ENCODE measurements at regions not wholly inside any gene's neighbourhood (a gene's known extent, or its start where the extent isn't known, plus 50 kb on each side); places are given as distances from the start of the nearest gene placed in this dataset.

DNA sequence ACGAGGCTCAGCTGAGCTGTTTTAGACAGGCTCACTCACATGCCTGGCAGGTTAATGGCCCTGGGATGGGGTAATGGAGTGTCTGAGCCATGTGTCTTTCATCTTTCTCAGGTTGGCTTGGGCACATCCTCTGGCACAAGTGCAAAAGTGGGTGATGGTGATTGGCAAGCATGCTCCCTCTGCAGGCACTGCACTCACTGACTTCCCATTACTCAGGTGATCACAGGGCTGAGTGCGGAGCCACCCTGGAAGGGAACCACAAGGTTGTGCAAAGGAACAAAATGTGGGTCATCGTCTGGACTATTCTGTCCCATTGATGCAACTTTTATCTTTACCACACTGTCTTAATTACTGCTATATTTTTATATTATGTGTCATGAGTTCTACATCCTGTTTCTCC lies 244.1 kb upstream of the AKR1E2 start:
- DNase-seq (ENCODE audit: low read depth): no peak

GRCh38 chr10:4579844-4580243 lies 246.2 kb upstream of the AKR1E2 start:
- no peak for DNase-seq (ENCODE audit: low read depth)

DNA sequence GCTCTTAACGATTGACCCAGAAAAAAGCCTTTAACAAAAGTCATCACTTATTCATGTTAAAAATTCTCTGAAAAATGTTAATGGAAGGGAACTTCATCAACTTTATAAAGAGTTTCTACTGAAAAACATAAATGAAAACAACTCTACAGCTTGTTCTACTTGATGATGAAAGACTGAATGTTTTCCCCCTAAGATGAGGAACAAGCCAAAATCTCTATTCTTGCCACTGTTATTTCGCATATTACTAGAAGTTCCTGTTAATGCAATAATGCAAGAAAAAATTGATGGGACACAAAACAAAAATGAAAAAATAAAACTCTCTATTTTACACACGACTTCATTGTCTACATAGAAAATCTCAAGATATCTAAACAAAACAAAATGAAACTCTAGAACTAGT lies 249.8 kb upstream of the AKR1E2 start:
- no peak for DNase-seq (ENCODE audit: low read depth)

GRCh38 chr10:4569151-4569550 lies 256.9 kb upstream of the AKR1E2 start:
- no peak for DNase-seq (ENCODE audit: low read depth)

DNA sequence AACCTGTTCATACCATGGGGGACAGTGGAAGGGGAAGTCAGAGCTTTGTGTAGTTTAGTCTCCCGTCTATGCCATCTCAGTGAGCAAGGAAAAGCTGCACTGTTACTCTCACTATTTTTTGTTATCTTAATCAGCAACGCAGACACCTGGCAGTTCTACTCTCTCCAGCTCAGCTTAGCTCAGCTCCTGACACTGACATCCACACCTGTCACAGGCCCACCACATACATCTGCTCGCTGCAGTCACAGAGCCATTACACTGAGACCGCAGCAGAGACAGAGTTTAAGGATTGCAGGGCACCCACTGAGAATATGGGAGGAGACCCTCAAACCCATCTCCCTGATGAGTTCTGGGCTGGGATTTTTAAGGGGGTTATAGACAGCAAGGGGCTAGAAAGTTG lies 257.3 kb upstream of the AKR1E2 start:
- DNase-seq (ENCODE audit: low read depth): no peak

GRCh38 chr10:4568086-4568485 lies 257.9 kb upstream of the AKR1E2 start:
- no peak for DNase-seq (ENCODE audit: low read depth)

GRCh38 chr10:4567637-4568036 lies 258.4 kb upstream of the AKR1E2 start:
- DNase-seq (ENCODE audit: low read depth): no peak

GRCh38 chr10:4566011-4566410 lies 260.0 kb upstream of the AKR1E2 start:
- DNase-seq (ENCODE audit: low read depth): no peak

DNA sequence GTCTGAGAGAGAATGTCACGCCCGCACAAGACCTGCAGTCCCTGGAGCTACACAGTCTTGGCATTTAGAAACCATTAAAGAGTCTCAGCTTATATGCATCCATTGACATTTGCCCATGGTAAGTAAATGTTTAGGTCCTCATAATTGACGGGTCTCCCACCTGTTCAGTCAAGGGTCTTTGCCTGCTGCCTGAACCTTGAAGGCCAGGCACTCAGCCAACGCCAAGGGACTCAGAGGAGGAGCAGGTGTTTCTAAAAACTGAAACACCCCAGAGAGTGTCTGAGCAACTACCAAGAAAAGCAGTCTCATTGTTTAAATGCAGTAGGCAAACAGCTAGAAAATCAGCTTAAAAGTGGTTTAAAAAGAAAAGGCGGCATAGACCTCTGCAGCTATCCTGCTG lies 264.7 kb upstream of the AKR1E2 start:
- no peak for DNase-seq (ENCODE audit: low read depth)

- no peak for DNase-seq (ENCODE audit: low read depth)
Measured at GRCh38 chr10:4557469-4557868, 268.5 kb upstream of the AKR1E2 start.

GRCh38 chr10:4556527-4556926 lies 269.5 kb upstream of the AKR1E2 start:
- DNase-seq (ENCODE audit: low read depth): no peak

GRCh38 chr10:4555920-4556319 lies 270.1 kb upstream of the AKR1E2 start:
- DNase-seq (ENCODE audit: low read depth): no peak

DNA sequence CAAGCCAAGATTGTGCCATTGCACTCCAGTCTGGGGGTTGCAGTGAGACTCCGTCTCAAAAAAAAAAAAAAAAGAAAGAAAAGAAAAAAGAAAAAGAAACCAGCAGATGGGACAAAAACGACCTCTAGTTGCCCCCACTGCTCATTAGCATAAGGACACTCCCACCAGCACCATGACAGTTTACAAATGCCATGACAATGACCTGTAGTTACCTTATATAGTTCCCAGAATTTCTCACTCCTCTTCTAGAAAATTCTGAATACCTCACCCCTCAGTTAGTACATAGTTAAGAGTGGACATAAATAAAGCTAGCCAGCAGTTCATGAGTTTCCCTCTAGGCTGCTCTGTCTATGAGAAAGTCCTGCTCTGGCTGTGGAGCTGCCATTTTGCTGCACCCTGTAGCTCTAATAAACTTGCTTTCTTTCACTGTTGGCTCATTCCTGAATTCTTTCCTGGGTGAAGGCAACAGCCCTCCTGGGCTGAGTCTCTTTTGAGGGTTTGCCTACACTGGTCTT lies 276.8 kb upstream of the AKR1E2 start:
- no peak for DNase-seq (ENCODE audit: low read depth)

DNA sequence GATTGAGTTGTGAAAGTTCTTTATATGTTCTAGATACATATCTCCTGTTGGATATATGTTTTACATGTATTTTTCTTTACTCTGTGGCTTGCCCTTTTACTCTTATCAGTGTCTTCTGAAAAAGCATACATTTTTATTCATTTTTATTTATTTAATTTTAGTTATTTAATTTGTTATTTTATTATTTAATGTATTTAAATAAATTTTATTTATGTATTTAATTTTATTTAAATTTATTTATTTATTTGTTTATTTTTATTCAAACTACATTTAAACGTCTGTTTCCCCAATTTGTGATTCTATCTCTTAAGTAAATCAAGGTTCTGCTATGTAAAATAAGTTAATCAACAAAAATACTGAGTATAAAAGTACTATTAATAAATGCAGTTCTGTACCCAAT lies 279.1 kb upstream of the AKR1E2 start:
- no peak for DNase-seq (ENCODE audit: low read depth)

DNA sequence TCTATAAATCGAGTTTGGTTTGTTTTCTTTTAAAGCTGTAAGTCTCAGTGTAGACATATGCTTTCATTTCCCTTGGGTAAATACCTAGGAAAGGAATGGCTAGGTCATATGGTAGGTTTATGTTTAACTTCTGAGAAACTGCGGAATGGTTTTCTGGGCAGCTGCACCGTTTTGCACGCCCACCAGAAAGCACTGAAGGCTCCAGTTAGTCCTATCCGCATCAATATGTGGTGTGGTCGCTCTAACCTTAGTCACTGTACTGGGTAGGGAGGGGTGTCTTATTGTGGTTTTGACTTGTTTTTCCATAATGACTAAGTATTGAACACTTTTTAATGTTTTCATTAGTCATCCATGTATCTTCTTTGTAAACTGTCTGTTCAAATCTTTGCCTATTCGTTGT lies 279.5 kb upstream of the AKR1E2 start:
- no peak for DNase-seq (ENCODE audit: low read depth)

DNA sequence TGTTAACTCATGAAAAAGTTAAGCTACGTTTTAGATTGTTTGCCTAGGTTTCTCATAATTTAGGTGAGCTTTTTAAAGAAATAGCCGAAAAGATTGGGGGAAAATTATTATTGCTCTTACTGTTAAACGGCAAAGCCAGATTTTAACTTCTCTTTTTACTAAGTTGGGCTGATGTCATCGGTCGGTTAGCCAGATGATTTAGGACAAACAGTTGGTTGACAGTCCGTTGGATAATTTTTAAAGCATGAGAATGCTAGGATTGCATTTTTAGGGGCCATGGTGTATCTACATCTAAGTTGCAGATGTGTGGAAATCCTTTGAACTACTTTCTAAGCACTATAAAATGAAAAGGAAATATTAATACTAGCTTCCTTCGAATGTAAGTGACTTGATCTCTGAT lies 280.9 kb upstream of the AKR1E2 start:
- DNase-seq (ENCODE audit: low read depth): no peak

- DNase-seq (ENCODE audit: low read depth): no peak
Measured at GRCh38 chr10:4543938-4544533, 282.0 kb upstream of the AKR1E2 start.

DNA sequence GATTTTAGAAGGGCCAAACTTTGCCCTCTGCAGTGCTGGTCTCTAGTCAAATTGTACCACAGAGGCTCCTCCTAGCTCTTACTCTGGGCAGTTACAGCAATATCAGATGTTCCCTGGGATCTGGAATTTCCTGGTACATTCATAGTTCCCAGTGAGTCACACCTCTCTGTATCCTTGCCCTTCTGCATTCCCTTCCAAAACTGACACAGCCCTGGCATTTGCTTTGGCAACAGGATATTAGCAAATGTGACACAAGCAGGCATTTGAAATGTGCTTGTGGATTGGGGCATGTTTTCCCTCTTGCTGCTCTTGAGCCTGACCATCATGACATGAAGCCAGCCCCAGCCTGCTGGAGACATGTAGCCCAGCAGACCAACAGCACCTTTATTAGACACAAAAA lies 284.7 kb upstream of the AKR1E2 start:
- peak; percentile 72 for DNase-seq (ENCODE audit: low read depth)

DNA sequence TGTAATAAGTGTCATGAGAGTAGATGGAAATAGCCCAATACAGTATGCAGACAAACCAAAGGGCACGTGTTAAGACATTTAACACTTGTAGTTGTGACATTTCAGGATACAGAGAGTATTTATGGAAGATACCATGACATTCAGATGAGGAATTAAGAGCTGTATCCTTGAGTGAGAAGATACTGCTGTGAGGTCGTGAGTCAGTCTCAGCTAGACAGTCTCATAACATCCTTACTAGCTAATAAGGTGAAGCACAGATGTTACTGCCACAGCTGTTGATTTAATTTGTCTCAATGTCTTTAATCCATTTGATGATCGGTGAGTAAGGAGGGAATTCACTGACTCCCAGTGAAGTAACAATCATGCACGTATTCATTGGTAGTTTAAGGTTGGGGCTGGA lies 288.0 kb upstream of the AKR1E2 start:
- DNase-seq (ENCODE audit: low read depth): no peak

GRCh38 chr10:4535521-4535920 lies 290.5 kb upstream of the AKR1E2 start:
- DNase-seq (ENCODE audit: low read depth): no peak

GRCh38 chr10:4533621-4534020 lies 292.4 kb upstream of the AKR1E2 start:
- DNase-seq (ENCODE audit: low read depth): peak; percentile 42

GRCh38 chr10:4532976-4533375 lies 293.0 kb upstream of the AKR1E2 start:
- peak; percentile 52 for DNase-seq (ENCODE audit: low read depth)

DNA sequence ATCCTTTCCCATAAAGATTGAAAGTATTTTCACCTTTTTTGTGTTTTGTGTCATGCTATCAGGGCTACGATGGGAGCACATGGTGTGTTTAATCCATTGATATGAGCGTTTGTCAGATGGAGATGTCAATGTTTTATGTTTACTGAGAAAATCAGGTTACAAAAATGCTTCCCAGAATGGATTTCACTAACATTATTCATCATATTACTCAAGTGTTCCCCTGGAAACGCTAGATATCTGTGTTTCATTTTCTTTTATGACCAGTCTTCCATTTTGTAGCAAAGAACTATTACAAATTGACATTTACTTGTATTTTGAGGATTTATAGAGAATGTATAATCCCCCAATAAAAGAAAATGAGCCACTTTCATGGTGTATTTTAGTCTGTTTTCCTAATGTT lies 293.5 kb upstream of the AKR1E2 start:
- DNase-seq (ENCODE audit: low read depth): peak; percentile 84

GRCh38 chr10:4532011-4532410 lies 294.0 kb upstream of the AKR1E2 start:
- no peak for DNase-seq (ENCODE audit: low read depth)

- no peak for DNase-seq (ENCODE audit: low read depth)
Measured at GRCh38 chr10:4529266-4529665, 296.7 kb upstream of the AKR1E2 start.
